RKO (cell line): ENCODE measurements at regions not wholly inside any gene's neighbourhood (a gene's known extent, or its start where the extent isn't known, plus 50 kb on each side); places are given as distances from the start of the nearest gene placed in this dataset.

Experiments used
- DNase-seq: peaks from one replicate; pipeline ENCODE4 v3.0.0-alpha.2; 2016; ENCODE audit warnings: low spot score

DNA sequence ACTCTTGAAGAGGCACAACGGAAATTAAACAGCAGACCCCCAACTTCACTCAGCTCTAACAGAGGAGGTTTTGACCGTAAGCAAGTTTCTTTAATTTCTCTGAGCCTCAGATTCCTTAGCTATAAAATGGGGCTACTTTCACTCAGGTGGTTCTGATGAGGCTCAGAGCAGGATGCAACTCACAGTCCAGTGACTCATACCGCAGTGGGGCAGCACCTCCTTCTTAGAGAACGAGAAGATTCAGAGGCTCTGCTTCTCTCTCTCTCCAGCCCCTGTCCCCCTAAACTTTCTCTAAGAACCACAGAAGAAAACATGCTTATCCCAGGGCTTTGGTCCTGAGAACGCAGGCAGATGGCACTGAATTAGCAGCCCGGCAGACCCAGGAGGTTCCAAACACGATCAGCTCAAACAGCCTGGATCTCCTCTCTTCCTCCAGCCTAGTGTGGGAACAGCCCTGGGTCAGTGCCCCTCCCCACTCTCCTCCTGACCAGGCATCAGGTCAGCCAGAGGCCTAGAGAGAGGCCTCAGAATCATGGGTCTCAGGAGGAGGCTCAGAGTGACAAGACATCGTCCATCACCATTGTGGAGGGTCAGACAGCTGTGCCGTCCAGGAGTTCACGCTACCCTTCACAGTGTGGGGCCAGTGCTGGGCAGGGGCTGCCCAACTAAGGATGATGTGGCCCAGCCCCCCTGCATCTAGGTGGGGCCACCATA, 433.0 kb downstream of the PTPRU start:
- DNase-seq, result no peak

GRCh38 chr1:29668551-29669157, 432.3 kb downstream of the PTPRU start:
- DNase-seq, result no peak

DNA sequence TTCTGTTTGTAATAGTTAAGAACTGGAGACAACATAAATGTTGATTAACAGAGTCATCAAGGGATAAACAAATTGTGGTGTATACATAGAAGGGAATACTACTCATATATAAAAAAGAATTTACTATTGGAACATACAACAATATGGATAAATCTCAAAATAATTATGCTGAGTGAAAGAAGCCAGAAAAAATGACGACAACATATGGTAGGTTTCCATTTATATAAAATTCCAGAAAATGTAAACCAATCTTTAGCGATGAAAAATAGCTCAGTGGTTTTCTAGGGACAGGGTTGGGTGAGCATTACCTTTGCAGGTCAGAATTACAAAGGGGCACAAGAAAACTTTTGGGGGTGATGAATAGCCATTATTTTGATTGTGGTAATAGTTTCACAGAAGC, 431.6 kb downstream of the PTPRU start:
- no peak for DNase-seq

- no peak for DNase-seq
Observed at GRCh38 chr1:29664711-29665110, 428.4 kb downstream of the PTPRU start.

GRCh38 chr1:29658688-29659087, 422.4 kb downstream of the PTPRU start:
- no peak for DNase-seq

- DNase-seq, result no peak
Observed at GRCh38 chr1:29657816-29658215, 421.5 kb downstream of the PTPRU start.

GRCh38 chr1:29655945-29656850, 419.9 kb downstream of the PTPRU start:
- peak; percentile 10 for DNase-seq

DNA sequence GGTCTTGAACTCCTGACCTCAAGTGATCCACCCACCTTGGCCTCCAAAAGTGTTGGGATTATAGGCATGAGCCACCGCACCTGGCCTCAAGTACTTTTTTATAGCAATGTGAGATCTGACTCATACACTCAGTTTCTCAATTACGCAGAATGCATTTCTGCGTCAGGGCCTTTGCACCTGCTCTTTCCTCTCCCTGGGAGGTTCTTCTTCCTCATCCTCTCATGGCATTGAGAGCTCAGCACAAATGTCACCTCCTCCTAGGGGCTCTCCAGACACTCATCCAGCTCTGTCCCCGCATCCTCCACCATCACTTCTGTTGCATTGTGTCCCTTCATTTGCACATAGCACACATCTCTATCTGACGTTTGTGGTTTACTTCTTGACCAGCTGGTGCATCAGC, 418.8 kb downstream of the PTPRU start:
- DNase-seq, result no peak

DNA sequence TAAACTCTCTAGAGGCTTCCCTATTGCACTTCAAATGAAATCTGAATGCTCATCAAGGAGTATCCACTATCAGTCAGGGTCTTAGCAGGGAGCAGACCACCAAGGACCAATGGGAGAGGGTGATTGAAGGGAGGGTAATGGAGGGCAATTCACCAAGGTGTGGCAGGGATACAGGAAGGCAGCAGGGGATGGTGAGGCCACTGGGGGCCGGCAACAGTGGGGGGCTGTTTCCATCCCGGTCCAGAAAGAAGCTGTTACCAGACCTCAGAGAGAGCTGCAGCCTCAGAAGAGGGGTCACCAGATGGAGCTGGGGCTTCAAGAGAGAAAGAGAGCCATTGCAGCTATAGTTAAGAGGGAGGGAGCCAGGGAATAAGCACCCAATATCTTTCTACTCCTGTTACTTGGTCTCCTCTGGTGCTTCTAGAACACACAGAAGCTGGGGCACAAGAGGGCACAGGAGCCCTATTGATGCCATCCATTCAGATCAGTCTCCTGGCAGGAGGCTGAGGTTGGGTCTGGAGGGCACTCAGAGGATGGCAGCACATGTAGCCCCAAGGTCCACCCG, 417.6 kb downstream of the PTPRU start:
- DNase-seq, result no peak

GRCh38 chr1:29653034-29653810, 416.9 kb downstream of the PTPRU start:
- DNase-seq, result no peak

- no peak for DNase-seq
Observed at GRCh38 chr1:29651684-29652665, 415.7 kb downstream of the PTPRU start.

DNA sequence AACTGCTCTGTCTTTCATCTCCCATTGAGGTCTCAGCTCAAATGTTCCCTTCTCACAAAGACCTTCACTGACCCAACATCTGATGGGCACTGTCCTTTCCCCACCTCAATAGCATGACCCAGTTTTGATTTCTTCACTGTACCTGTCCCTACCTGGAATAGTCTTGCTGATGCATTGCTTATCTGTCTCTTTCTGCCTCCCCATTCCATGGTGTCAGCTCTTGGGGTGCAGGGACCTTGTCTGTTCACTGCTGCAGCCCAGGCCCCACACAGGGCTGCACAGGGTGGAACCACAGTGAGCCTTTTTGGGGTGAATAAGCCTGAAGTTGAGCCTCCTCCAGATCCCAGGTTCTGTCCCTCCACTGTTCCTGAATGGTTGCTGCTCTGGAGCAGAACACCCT, 414.9 kb downstream of the PTPRU start:
- no peak for DNase-seq

- DNase-seq, result no peak
Observed at GRCh38 chr1:29650476-29650875, 414.2 kb downstream of the PTPRU start.

GRCh38 chr1:29650041-29650400, 413.7 kb downstream of the PTPRU start:
- DNase-seq, result no peak

- DNase-seq, result no peak
Observed at GRCh38 chr1:29649189-29650040, 413.1 kb downstream of the PTPRU start.

DNA sequence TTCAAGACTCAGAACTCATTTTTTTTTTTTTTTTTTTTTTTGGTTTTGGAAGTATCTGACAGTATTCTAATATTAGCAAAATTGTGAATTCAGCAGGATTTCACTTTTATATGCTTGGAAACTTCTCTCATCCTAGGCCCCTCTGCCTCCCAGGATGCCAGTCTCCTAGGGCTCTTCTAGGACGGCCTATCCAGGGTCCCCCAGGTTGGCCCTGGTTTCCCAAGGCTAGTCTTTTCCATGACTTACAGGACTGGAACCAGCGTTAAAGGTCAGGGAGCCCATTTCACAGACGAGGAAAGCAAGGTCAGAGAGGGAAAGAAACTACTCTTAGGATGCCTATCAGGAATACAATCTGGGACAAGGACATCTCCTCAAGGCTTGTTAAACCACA, 412.5 kb downstream of the PTPRU start:
- no peak for DNase-seq

DNA sequence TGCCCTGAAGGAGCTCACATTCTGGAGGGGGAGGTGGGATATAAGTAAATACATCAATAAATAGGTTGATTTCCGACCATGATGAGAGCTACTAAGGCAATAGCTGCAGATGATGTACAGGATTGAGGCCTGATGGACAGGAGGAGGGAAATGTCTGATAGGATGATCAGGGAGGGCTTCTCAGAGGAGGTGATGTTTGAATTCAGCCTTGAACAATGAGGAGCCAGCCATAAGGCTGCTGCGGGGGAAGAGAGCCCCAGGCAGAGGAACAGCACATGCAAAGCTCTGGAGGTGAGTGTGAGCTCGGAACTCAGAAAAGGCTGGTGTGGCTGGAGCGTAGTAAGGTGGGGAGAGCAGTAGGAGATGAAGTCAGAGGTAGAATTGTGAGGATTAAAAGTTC, 411.7 kb downstream of the PTPRU start:
- DNase-seq, result no peak

GRCh38 chr1:29647581-29647980, 411.3 kb downstream of the PTPRU start:
- DNase-seq, result no peak

DNA sequence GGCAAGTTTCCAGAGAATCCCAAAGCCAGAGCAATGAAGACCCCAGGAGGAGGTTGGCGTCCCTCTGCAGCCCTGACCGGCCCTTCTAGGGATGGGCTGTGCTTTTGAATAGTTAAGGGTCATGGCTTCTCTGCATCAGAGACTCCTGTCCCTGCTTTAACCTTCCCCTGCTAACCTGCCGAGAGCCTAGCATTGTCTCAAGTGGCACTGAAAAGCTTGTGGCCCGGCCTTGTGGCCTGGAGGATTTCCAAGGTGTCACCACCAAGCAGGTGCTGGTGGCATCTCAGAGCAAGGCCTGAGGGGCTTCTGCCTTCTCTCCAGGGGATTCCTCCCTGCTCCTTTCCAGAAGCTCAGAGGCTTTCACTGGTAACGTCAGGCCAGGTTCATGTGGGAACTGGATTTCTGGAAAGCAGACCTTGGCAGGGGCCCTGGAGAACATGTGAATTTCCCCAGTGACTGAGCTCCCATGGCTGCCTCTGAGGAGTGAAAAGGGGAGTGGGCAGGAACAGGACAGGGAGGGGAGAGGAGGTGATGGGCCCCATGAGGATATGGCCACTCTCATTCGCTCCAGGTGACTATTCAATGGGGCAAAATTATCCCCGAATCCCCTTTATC, 409.9 kb downstream of the PTPRU start:
- DNase-seq, result no peak
